SK-N-SH (cell line): ENCODE measurements at regions not wholly inside any gene's neighbourhood (a gene's known extent, or its start where the extent isn't known, plus 50 kb on each side); places are given as distances from the start of the nearest gene placed in this dataset.

ENCODE experiments used
- CTCF ChIA-PET: fragments of 300-600, 350-600 bp; formaldehyde crosslinking; extraction: SDS; loops from one replicate; lab custom pipeline; 2021; lab: Yijun Ruan, JAX
- POLR2A ChIA-PET: fragments of 350-600 bp; sonication (Branson Sonifier 250); formaldehyde crosslinking; extraction: SDS; loops from one replicate; lab custom pipeline; 2020; ENCODE audit warnings: antibody characterized with exemption, inconsistent platforms; lab: Yijun Ruan, JAX
- DNase-seq: peaks from one replicate; pipeline ENCODE4 v3.0.0; 2012
- H2AFZ ChIP-seq: fragments of 200-600 bp; sonication (generic); 2 replicates; pipeline ENCODE4 v1.8.1; 2016; ENCODE audit warnings: antibody characterized with exemption, mild to moderate bottlenecking, low read depth
- H3F3A ChIP-seq: fragments of 200-600 bp; sonication (generic); replicated peaks from 2 replicates; pipeline ENCODE3; 2016; ENCODE audit warnings: antibody characterized with exemption, mild to moderate bottlenecking; ENCODE audit not compliant: insufficient read depth
- H3K27ac ChIP-seq, 2 experiments: fragments of 200-500 bp in 1 of 2; fragments of 200-600 bp in 1 of 2; sonication (Bioruptor generic) in 1 of 2; sonication (generic), shearing (Covaris generic) in 1 of 2; 2 replicates each; pipeline versions ENCODE4 v1.5.1 to v1.6.1; 2014 to 2016; ENCODE audit warnings: low read depth in 2 of 2, inconsistent platforms in 1 of 2, low read length in 1 of 2, mild to moderate bottlenecking in 1 of 2, mixed read lengths in 1 of 2
- H3K27me3 ChIP-seq: fragments of 200-600 bp; sonication (generic), shearing (Covaris generic); 2 replicates; pipeline ENCODE4 v1.6.1; 2016; ENCODE audit warnings: mixed run types; ENCODE audit not compliant: insufficient read depth
- H3K36me3 ChIP-seq, 2 experiments: fragments of 200-500 bp in 1 of 2; fragments of 200-600 bp in 1 of 2; sonication (Bioruptor generic) in 1 of 2; sonication (generic) in 1 of 2; replicated peaks in 1 of 2; 2 replicates each; pipeline versions ENCODE3 to v1.5.1; 2014 to 2016; ENCODE audit warnings: low read length in 1 of 2, mild to moderate bottlenecking in 1 of 2; ENCODE audit not compliant: insufficient read depth in 2 of 2, control insufficient read depth in 1 of 2
- H3K4me1 ChIP-seq, 2 experiments: fragments of 200-500 bp in 1 of 2; fragments of 200-600 bp in 1 of 2; sonication (Bioruptor generic) in 1 of 2; sonication (generic), shearing (Covaris generic) in 1 of 2; 2 replicates each; pipeline versions ENCODE4 v1.5.1 to v1.6.1; 2014 to 2016; ENCODE audit warnings: low read depth in 1 of 2, low read length in 1 of 2, mixed run types in 1 of 2; ENCODE audit not compliant: insufficient read depth in 2 of 2, control insufficient read depth in 1 of 2
- H3K4me2 ChIP-seq: fragments of 200-600 bp; sonication (generic), shearing (Covaris generic); 2 replicates; pipeline ENCODE4 v1.6.1; 2017; ENCODE audit warnings: mixed run types
- H3K4me3 ChIP-seq, 2 experiments: fragments of 200-500 bp in 1 of 2; fragments of 200-600 bp in 1 of 2; sonication (Bioruptor generic) in 1 of 2; sonication (generic), shearing (Covaris generic) in 1 of 2; 2 replicates each; pipeline versions ENCODE4 v1.5.1 to v1.8.1; 2014 to 2016; ENCODE audit warnings: low read depth in 2 of 2, inconsistent platforms in 1 of 2, low read length in 1 of 2, mild to moderate bottlenecking in 1 of 2, mixed read lengths in 1 of 2, moderate library complexity in 1 of 2
- H3K79me2 ChIP-seq: fragments of 200-600 bp; sonication (generic); 2 replicates; pipeline ENCODE4 v1.8.1; 2017; ENCODE audit warnings: mild to moderate bottlenecking; ENCODE audit not compliant: insufficient read depth
- H3K9ac ChIP-seq: fragments of 200-600 bp; sonication (generic); 2 replicates; pipeline ENCODE4 v1.6.1; 2017; ENCODE audit warnings: mixed run types
- H3K9me2 ChIP-seq: fragments of 200-600 bp; sonication (generic); 2 replicates; pipeline ENCODE4 v1.6.1; 2017; ENCODE audit warnings: mixed run types
- H3K9me3 ChIP-seq: fragments of 200-600 bp; sonication (generic); 2 replicates; pipeline ENCODE4 v1.6.1; 2017; ENCODE audit warnings: mixed run types, mild to moderate bottlenecking, moderate library complexity
- H4K20me1 ChIP-seq: fragments of 200-600 bp; sonication (generic); 2 replicates; pipeline ENCODE4 v1.6.1; 2017; ENCODE audit warnings: mild to moderate bottlenecking, mixed run types; ENCODE audit not compliant: insufficient read depth
- CTCF ChIP-seq: fragments of 200-600 bp; sonication (generic); IDR thresholded peaks from 2 replicates; pipeline ENCODE4 v1.6.1; 2017; ENCODE audit warnings: antibody characterized with exemption, mild to moderate bottlenecking, moderate library complexity
- EZH2phosphoT487 ChIP-seq: fragments of 200-600 bp; sonication (generic); IDR thresholded peaks from 2 replicates; pipeline ENCODE4 v1.6.1; 2017; ENCODE audit warnings: low read depth, mixed run types, mild to moderate bottlenecking, antibody characterized with exemption, moderate library complexity, borderline replicate concordance
- FOSL2 ChIP-seq: IDR thresholded peaks from 2 replicates; pipeline ENCODE4 v1.4.0; 2012; ENCODE audit warnings: low read depth, mild to moderate bottlenecking, moderate library complexity, borderline replicate concordance
- FOXM1 ChIP-seq: IDR thresholded peaks from 2 replicates; pipeline ENCODE4 v1.4.0; 2012; ENCODE audit warnings: low read depth, mild to moderate bottlenecking
- IRF3 ChIP-seq: fragments of 150-350 bp; IDR thresholded peaks from 2 replicates; pipeline ENCODE4 v1.6.1; 2016; ENCODE audit warnings: mild to moderate bottlenecking, low read depth, low read length
- PBX3 ChIP-seq: IDR thresholded peaks from 2 replicates; pipeline ENCODE4; 2012
- RCOR1 ChIP-seq: fragments of 150-350 bp; IDR thresholded peaks from 2 replicates; pipeline ENCODE4 v1.6.1; 2017; ENCODE audit warnings: antibody characterized with exemption, low read length
- RXRA ChIP-seq: IDR thresholded peaks from 2 replicates; pipeline ENCODE4 v1.4.0; 2012; ENCODE audit warnings: low read depth, mild to moderate bottlenecking, borderline replicate concordance
- SIN3A ChIP-seq: IDR thresholded peaks from 2 replicates; pipeline ENCODE4 v1.6.1; 2012; ENCODE audit warnings: low read depth, mild to moderate bottlenecking, low read length, moderate library complexity, borderline replicate concordance
- TAF1 ChIP-seq: IDR thresholded peaks from 2 replicates; pipeline ENCODE4 v1.6.1; 2012; ENCODE audit warnings: low read depth, mild to moderate bottlenecking, low read length, moderate library complexity, borderline replicate concordance
- USF2 ChIP-seq: fragments of 150-350 bp; IDR thresholded peaks from 2 replicates; pipeline ENCODE4 v1.6.1; 2017; ENCODE audit warnings: antibody characterized with exemption, low read length, low read depth, borderline replicate concordance
- WGBS: methylation state at CpG from one replicate; pipeline ENCODE4 v1.1.6; 2017; ENCODE audit warnings: low lambda C conversion rate; 5-methylcytosine and 5-hydroxymethylcytosine counted together

GRCh38 chr9:79977510-79978197 is 405.9 kb downstream of the TLE4 start (continued):
- TF ChIP-seq CTCF (no peak), PBX3 (no peak), FOXM1 (no peak), EZH2phosphoT487 (no peak)

- DNase-seq, result no peak
- no peak for TF ChIP-seq FOSL2
- no peak for TF ChIP-seq IRF3
- no peak for TF ChIP-seq RCOR1
- TF ChIP-seq TAF1, result no peak
- no peak for TF ChIP-seq RXRA
- no peak for TF ChIP-seq SIN3A
- no peak for TF ChIP-seq USF2
- no peak overlapping the region for H2AFZ ChIP-seq
- no peaks in the 10 kb centered on the region for H3K79me2 ChIP-seq
- ChIA-PET CTCF (no interaction called here), POLR2A (no interaction called here)
- H3K27me3 ChIP-seq, result no peaks in the 10 kb centered on the region
- H4K20me1 ChIP-seq, result no peaks in the 10 kb centered on the region
- H3K9ac ChIP-seq, result no peak overlapping the region
- no peaks in the 10 kb centered on the region for H3K36me3 ChIP-seq
- H3K27ac ChIP-seq, result no peak overlapping the region
- WGBS, result 66% methylated on average over 10 of the region's 10 CpGs
- no peaks in the 10 kb centered on the region for H3K4me1 ChIP-seq
- no peak overlapping the region for H3K4me2 ChIP-seq
- no peaks in the 10 kb centered on the region for H3F3A ChIP-seq
- H3K9me2 ChIP-seq, result no peaks in the 10 kb centered on the region
- no peak overlapping the region for H3K4me3 ChIP-seq
- no peaks in the 10 kb centered on the region for H3K9me3 ChIP-seq
Measured at GRCh38 chr9:79977074-79977435, 405.3 kb downstream of the TLE4 start.
